ENCODE measurements at regions not wholly inside any gene's neighbourhood (a gene's known extent, or its start where the extent isn't known, plus 50 kb on each side); places are given as distances from the start of the nearest gene placed in this dataset.

- TF ChIP-seq, protein P1, sequence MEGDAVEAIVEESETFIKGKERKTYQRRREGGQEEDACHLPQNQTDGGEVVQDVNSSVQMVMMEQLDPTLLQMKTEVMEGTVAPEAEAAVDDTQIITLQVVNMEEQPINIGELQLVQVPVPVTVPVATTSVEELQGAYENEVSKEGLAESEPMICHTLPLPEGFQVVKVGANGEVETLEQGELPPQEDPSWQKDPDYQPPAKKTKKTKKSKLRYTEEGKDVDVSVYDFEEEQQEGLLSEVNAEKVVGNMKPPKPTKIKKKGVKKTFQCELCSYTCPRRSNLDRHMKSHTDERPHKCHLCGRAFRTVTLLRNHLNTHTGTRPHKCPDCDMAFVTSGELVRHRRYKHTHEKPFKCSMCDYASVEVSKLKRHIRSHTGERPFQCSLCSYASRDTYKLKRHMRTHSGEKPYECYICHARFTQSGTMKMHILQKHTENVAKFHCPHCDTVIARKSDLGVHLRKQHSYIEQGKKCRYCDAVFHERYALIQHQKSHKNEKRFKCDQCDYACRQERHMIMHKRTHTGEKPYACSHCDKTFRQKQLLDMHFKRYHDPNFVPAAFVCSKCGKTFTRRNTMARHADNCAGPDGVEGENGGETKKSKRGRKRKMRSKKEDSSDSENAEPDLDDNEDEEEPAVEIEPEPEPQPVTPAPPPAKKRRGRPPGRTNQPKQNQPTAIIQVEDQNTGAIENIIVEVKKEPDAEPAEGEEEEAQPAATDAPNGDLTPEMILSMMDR (IDR thresholded peaks at IDR 0.05), result no peak
- no peak for TF ChIP-seq POLR2A (IDR thresholded peaks at IDR 0.05)
Measured at GRCh38 chr2:220985561-220985960, 586.5 kb downstream of the EPHA4 start.
